ENCODE measurements at regions not wholly inside any gene's neighbourhood (a gene's known extent, or its start where the extent isn't known, plus 50 kb on each side); places are given as distances from the start of the nearest gene placed in this dataset.

DNA sequence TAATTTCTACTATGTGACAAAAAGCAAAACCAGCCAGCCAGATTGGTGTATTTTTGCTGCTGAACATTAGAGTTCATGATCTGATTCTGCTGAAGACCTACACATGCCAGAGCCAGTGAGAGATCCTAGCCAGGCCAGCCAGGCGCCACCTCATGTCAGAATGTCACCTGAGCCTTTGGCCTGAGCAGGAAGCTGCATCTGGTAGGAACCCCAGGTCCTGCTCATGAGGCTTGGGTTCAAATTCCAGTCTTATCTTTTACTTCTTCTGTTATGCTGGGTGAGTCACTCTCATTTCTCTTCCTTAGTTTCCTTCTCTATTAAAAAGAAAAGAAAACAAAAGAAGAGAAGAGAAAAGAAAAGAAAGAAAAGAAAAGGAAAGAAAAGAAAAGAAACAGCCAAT lies 585.1 kb upstream of the CDH5 start:
- H3K4me3 ChIP-seq (ENCODE audit: severe bottlenecking) = no peak overlapping the region
- ATAC-seq (ENCODE audit: low read depth) (no peak), DNase-seq (ENCODE audit: low spot score) (no peak)
- no peaks in the 10 kb centered on the region for H3K9me3 ChIP-seq (ENCODE audit: severe bottlenecking)
- no peaks in the 10 kb centered on the region for H3K27me3 ChIP-seq (ENCODE audit: insufficient read depth, poor library complexity, severe bottlenecking)
- peaks cover 15% of the 10 kb centered on the region for H3K4me1 ChIP-seq (ENCODE audit: insufficient read depth, poor library complexity, severe bottlenecking)
- no peak overlapping the region for H3K27ac ChIP-seq (ENCODE audit: poor library complexity, severe bottlenecking)
- TF ChIP-seq, protein P1, sequence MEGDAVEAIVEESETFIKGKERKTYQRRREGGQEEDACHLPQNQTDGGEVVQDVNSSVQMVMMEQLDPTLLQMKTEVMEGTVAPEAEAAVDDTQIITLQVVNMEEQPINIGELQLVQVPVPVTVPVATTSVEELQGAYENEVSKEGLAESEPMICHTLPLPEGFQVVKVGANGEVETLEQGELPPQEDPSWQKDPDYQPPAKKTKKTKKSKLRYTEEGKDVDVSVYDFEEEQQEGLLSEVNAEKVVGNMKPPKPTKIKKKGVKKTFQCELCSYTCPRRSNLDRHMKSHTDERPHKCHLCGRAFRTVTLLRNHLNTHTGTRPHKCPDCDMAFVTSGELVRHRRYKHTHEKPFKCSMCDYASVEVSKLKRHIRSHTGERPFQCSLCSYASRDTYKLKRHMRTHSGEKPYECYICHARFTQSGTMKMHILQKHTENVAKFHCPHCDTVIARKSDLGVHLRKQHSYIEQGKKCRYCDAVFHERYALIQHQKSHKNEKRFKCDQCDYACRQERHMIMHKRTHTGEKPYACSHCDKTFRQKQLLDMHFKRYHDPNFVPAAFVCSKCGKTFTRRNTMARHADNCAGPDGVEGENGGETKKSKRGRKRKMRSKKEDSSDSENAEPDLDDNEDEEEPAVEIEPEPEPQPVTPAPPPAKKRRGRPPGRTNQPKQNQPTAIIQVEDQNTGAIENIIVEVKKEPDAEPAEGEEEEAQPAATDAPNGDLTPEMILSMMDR (IDR thresholded peaks at IDR 0.05; ENCODE audit: poor library complexity, severe bottlenecking) = no peak
- no peaks in the 10 kb centered on the region for H3K36me3 ChIP-seq (ENCODE audit: low read depth)

DNA sequence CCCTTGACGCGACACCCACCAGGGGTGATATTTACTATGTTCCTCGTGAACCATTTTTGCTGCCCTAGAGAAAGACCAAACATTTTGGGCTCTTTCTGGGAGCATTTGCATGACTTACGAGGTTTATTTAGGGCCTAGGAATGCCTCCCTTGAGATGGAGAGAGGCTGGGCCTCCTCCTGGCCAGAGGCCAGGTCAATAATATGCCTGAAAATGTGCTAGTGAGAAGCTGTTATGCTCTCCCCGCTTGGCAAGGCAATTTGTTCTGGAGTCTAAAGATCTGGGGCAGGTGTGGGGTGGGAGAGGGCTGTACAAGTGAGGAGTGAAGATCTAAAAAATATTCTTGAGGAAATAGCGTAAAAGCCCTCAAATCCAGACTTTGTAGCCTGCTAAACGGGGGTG lies 587.3 kb upstream of the CDH5 start:
- H3K27me3 ChIP-seq (ENCODE audit: insufficient read depth, poor library complexity, severe bottlenecking) = no peaks in the 10 kb centered on the region
- no peak overlapping the region for H3K27ac ChIP-seq (ENCODE audit: poor library complexity, severe bottlenecking)
- DNase-seq (ENCODE audit: low spot score) = no peak
- no peak overlapping the region for H3K4me3 ChIP-seq (ENCODE audit: severe bottlenecking)
- peaks cover 15% of the 10 kb centered on the region for H3K4me1 ChIP-seq (ENCODE audit: insufficient read depth, poor library complexity, severe bottlenecking)
- TF ChIP-seq, protein P1 (IDR thresholded peaks at IDR 0.05; ENCODE audit: poor library complexity, severe bottlenecking) = no peak
- H3K9me3 ChIP-seq (ENCODE audit: severe bottlenecking) = no peaks in the 10 kb centered on the region
- no peak for ATAC-seq (ENCODE audit: low read depth)
- no peaks in the 10 kb centered on the region for H3K36me3 ChIP-seq (ENCODE audit: low read depth)

DNA sequence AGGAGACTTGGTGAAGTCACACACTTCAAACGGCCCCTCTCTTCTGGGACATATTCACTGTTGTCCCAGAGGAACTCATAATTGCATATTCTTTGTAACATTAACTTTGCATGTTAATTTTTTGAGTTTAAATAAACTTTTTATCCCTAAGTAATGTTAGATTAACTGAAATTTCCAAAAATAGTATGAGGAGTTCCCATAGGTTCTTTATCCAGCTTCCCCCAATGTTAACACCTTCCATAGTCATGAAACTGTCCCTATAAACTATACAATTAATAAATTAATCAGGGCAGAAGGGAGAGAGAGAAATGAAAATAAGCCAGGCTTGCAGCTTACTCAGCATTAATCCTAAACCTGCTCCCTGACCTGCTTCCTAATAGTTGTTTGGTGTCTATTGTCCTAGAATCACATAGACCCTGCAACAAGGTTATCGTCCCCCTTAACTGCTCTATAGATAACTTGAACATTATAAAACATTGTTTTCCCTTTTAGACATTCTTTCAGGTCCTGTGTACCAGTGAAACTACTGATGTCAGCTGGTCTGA lies 589.8 kb upstream of the CDH5 start:
- Histone ChIP-seq H3K9me3 (ENCODE audit: severe bottlenecking) (no peaks in the 10 kb centered on the region), H3K36me3 (ENCODE audit: low read depth) (no peaks in the 10 kb centered on the region), H3K4me3 (ENCODE audit: severe bottlenecking) (no peak overlapping the region), H3K4me1 (ENCODE audit: insufficient read depth, poor library complexity, severe bottlenecking) (no peaks in the 10 kb centered on the region), H3K27ac (ENCODE audit: poor library complexity, severe bottlenecking) (no peak overlapping the region), H3K27me3 (ENCODE audit: insufficient read depth, poor library complexity, severe bottlenecking) (no peaks in the 10 kb centered on the region)
- no peak for DNase-seq (ENCODE audit: low spot score)
- TF ChIP-seq, protein P1 (IDR thresholded peaks at IDR 0.05; ENCODE audit: poor library complexity, severe bottlenecking) = no peak
- ATAC-seq (ENCODE audit: low read depth) = no peak

DNA sequence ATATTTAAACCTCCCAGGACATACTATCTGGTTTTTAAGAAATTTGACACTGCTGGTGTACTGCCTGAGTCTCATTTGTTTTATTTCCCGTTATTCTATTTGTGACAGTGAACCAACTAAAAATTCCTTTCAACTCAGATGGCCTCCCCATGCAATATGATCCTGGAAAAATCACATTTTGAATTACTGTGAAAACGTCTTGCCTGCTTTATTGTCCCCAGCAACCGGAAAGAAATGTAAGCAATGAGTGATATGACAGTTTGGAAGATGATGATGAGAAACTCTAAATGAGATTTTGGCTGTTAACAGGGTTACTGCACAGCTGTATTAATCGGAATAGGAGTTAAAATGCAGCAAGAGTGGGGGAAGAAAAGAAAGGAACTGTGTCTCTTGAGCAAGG lies 590.7 kb upstream of the CDH5 start:
- ATAC-seq (ENCODE audit: low read depth) (no peak), DNase-seq (ENCODE audit: low spot score) (no peak)
- TF ChIP-seq, protein P1 (IDR thresholded peaks at IDR 0.05; ENCODE audit: poor library complexity, severe bottlenecking) = no peak

DNA sequence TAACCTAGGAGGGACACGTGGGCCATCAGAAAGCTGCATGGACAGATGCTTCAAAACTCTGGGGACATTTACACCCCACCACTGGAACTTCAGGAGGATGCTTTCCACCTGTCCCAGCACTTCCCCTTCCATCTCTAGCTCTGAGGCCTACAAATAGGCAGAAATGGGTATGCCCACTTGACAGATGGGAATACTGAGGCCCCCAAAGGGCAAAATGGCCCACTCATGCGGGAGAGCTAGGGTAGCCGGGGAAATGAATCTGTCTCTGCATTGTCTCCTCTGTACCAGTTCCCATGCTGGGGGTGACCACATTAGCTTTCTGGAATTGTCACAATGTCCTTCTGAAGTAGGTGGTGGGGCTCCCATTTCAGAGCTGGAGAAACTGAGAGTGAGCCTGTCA lies 592.1 kb upstream of the CDH5 start:
- Histone ChIP-seq H3K27ac (ENCODE audit: poor library complexity, severe bottlenecking) (no peak overlapping the region), H3K9me3 (ENCODE audit: severe bottlenecking) (peaks cover 7% of the 10 kb centered on the region)
- ATAC-seq (ENCODE audit: low read depth) = no peak

More for the DNA sequence above, 590.7 kb upstream of the CDH5 start:
- no peak overlapping the region for H3K27ac ChIP-seq (ENCODE audit: poor library complexity, severe bottlenecking)
- H3K36me3 ChIP-seq (ENCODE audit: low read depth) = no peaks in the 10 kb centered on the region
- no peak overlapping the region for H3K4me3 ChIP-seq (ENCODE audit: severe bottlenecking)
- no peaks in the 10 kb centered on the region for H3K27me3 ChIP-seq (ENCODE audit: insufficient read depth, poor library complexity, severe bottlenecking)
- peaks cover 6% of the 10 kb centered on the region for H3K9me3 ChIP-seq (ENCODE audit: severe bottlenecking)
- no peaks in the 10 kb centered on the region for H3K4me1 ChIP-seq (ENCODE audit: insufficient read depth, poor library complexity, severe bottlenecking)

More for the DNA sequence above, 592.1 kb upstream of the CDH5 start:
- Histone ChIP-seq H3K27me3 (ENCODE audit: insufficient read depth, poor library complexity, severe bottlenecking) (no peaks in the 10 kb centered on the region), H3K36me3 (ENCODE audit: low read depth) (no peaks in the 10 kb centered on the region), H3K4me3 (ENCODE audit: severe bottlenecking) (no peak overlapping the region), H3K4me1 (ENCODE audit: insufficient read depth, poor library complexity, severe bottlenecking) (no peaks in the 10 kb centered on the region)
- TF ChIP-seq, protein P1 (IDR thresholded peaks at IDR 0.05; ENCODE audit: poor library complexity, severe bottlenecking) = no peak
- DNase-seq (ENCODE audit: low spot score) = no peak
